PC-9 (cell line): ENCODE measurements at regions not wholly inside any gene's neighbourhood (a gene's known extent, or its start where the extent isn't known, plus 50 kb on each side); places are given as distances from the start of the nearest gene placed in this dataset.

Experiments used
- BruUV-seq: library from RNA; stranded (reverse); fragments of 400-500 nt; replicated peaks from 2 replicates; lab custom pipeline; 2021; lab: Mats Ljungman, UMichigan
- CTCF ChIA-PET: fragments of 300-600 bp; sonication (Branson Sonifier 250); formaldehyde crosslinking; loops from one replicate; lab custom pipeline; 2022; ENCODE audit warnings: antibody characterized with exemption; lab: Charles Lee
- POLR2A ChIA-PET: fragments of 300-600 bp; sonication (Branson Sonifier 250); formaldehyde crosslinking; loops from one replicate; lab custom pipeline; 2022; ENCODE audit warnings: antibody characterized with exemption; ENCODE audit not compliant: unreplicated experiment; lab: Charles Lee
- DNase-seq, 2 experiments: peaks; one replicate each; pipeline versions ENCODE4 v3.0.0 to v3.0.0-alpha.2; 2015 to 2022; ENCODE audit warnings: mixed read lengths in 1 of 2
- H2AFZ ChIP-seq: fragments of 200-600 bp; sonication (generic); 2 replicates; pipeline ENCODE4 v1.8.1; 2017; ENCODE audit warnings: antibody characterized with exemption
- H3F3A ChIP-seq: fragments of 200-600 bp; sonication (generic); 2 replicates; pipeline ENCODE4 v1.8.1; 2017; ENCODE audit warnings: antibody characterized with exemption, mild to moderate bottlenecking, low read depth; ENCODE audit not compliant: insufficient read depth
- H3K27ac ChIP-seq: fragments of 200-600 bp; sonication (generic); 2 replicates; pipeline ENCODE4 v1.6.1; 2016; ENCODE audit warnings: mixed run types
- H3K27me3 ChIP-seq: fragments of 200-600 bp; sonication (generic); 2 replicates; pipeline ENCODE4 v1.6.1; 2016; ENCODE audit warnings: low read depth, mixed run types; ENCODE audit not compliant: insufficient read depth
- H3K36me3 ChIP-seq: fragments of 200-600 bp; sonication (generic); 2 replicates; pipeline ENCODE4 v1.6.1; 2016; ENCODE audit warnings: low read depth, mixed run types
- H3K4me1 ChIP-seq: fragments of 200-600 bp; sonication (generic); replicated peaks from 2 replicates; pipeline ENCODE4 v1.6.1; 2016; ENCODE audit warnings: mixed run types; ENCODE audit not compliant: insufficient read depth
- H3K4me2 ChIP-seq: fragments of 200-600 bp; sonication (generic); 2 replicates; pipeline ENCODE4 v1.6.1; 2017; ENCODE audit warnings: mixed run types
- H3K4me3 ChIP-seq: fragments of 200-600 bp; sonication (generic); 2 replicates; pipeline ENCODE4 v1.6.1; 2016; ENCODE audit warnings: mixed run types
- H3K79me2 ChIP-seq: fragments of 200-600 bp; sonication (generic); 2 replicates; pipeline ENCODE4 v1.6.1; 2017; ENCODE audit warnings: low read depth, mixed run types
- H3K9me2 ChIP-seq: fragments of 200-600 bp; sonication (generic); 2 replicates; pipeline ENCODE4 v1.8.1; 2017; ENCODE audit warnings: mild to moderate bottlenecking; ENCODE audit not compliant: insufficient read depth
- H3K9me3 ChIP-seq: fragments of 200-600 bp; sonication (generic); 2 replicates; pipeline ENCODE4 v1.8.1; 2016; ENCODE audit warnings: low read depth; ENCODE audit not compliant: insufficient read depth
- H4K20me1 ChIP-seq: fragments of 200-600 bp; sonication (generic); 2 replicates; pipeline ENCODE4 v1.8.1; 2017; ENCODE audit not compliant: insufficient read depth
- EZH2 ChIP-seq: fragments of 200-600 bp; sonication (generic); IDR thresholded peaks from 2 replicates; pipeline ENCODE4 v1.8.0; 2017; ENCODE audit warnings: antibody characterized with exemption, low read depth
- intact Hi-C: fragments of 100-400 bp; cut with micrococcal nuclease; formaldehyde crosslinking; loops from one replicate; pipeline ENCODE4 v1.10.0; 2022; ENCODE audit not compliant: unreplicated experiment
- TF ChIP-seq, protein P1 (sequence below): fragments of 200-600 bp; sonication (generic); conservative IDR thresholded peaks from 2 replicates; pipeline ENCODE4 v1.6.1; 2017; ENCODE audit warnings: mixed run types, antibody characterized with exemption, mild to moderate bottlenecking, moderate library complexity

GRCh38 chr3:94304954-94305353 is 242.1 kb downstream of the NSUN3 start:
- POLR2A ChIA-PET: no interaction called here
- intact Hi-C loops: no loop called here
- Histone ChIP-seq H3K27ac (no peak overlapping the region), H4K20me1 (no peaks in the 10 kb centered on the region; the same call in 1 of the 2 replicates), H3K79me2 (no peaks in the 10 kb centered on the region), H3K27me3 (no peaks in the 10 kb centered on the region), H3K36me3 (no peaks in the 10 kb centered on the region), H3K4me3 (no peak overlapping the region), H3K9me3 (no peaks in the 10 kb centered on the region), H3K4me1 (no peaks in the 10 kb centered on the region), H2AFZ (no peak overlapping the region), H3F3A (no peaks in the 10 kb centered on the region), H3K4me2 (no peak overlapping the region), H3K9me2 (no peaks in the 10 kb centered on the region)
- TF ChIP-seq EZH2: no peak
- CTCF ChIA-PET: no interaction called here
- DNase-seq: no peak
- BruUV-seq: no TSS peak

DNA sequence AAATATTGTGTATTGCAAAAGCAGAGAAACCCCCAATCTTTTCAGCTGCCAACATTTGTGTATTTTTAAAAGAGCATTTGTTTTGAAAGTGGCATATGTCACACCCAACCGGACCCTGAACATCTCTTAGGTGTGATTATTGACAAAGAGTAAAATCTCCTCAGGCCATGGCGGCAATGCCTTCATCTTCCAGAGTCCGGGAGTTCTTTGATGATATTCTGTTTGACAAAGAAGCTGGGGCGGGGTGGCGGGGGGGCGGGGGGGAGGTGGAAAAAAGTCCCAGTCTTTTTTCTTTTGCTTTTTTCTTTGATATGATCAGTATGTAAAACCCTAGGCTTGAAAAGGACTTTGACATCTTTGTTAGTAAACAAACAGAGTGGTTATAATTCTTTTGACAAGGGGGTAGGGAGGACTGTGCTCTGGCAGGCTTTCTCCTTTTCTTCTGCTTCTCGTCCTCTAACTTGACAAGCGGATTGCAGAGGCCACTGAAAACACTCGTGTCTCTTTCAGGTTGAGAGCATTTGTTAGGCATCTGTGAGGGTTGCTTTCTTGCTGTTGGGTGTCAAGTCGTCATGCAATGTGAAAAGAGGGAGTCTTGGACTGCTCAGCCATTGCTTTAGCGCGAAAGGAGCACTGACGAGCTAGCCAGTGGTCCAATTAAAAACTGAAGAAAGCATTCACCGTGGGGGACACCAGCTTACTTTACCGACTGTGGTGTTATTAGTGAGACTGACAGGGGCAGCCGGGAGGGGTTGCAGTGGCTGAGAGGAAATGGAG is 243.2 kb downstream of the NSUN3 start:
- no peak for TF ChIP-seq EZH2
- TF ChIP-seq, protein P1, sequence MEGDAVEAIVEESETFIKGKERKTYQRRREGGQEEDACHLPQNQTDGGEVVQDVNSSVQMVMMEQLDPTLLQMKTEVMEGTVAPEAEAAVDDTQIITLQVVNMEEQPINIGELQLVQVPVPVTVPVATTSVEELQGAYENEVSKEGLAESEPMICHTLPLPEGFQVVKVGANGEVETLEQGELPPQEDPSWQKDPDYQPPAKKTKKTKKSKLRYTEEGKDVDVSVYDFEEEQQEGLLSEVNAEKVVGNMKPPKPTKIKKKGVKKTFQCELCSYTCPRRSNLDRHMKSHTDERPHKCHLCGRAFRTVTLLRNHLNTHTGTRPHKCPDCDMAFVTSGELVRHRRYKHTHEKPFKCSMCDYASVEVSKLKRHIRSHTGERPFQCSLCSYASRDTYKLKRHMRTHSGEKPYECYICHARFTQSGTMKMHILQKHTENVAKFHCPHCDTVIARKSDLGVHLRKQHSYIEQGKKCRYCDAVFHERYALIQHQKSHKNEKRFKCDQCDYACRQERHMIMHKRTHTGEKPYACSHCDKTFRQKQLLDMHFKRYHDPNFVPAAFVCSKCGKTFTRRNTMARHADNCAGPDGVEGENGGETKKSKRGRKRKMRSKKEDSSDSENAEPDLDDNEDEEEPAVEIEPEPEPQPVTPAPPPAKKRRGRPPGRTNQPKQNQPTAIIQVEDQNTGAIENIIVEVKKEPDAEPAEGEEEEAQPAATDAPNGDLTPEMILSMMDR: no peak
- Histone ChIP-seq H3K79me2 (no peaks in the 10 kb centered on the region), H3K27me3 (no peaks in the 10 kb centered on the region), H3K36me3 (no peaks in the 10 kb centered on the region), H3K4me1 (no peaks in the 10 kb centered on the region), H4K20me1 (no peaks in the 10 kb centered on the region; the same call in 1 of the 2 replicates), H3K9me3 (no peaks in the 10 kb centered on the region), H3K9me2 (no peaks in the 10 kb centered on the region), H3K4me3 (no peak overlapping the region), H2AFZ (no peak overlapping the region), H3K4me2 (no peak overlapping the region), H3F3A (no peaks in the 10 kb centered on the region), H3K27ac (no peak overlapping the region)
- BruUV-seq: no TSS peak
- POLR2A ChIA-PET: no interaction called here
- CTCF ChIA-PET: no interaction called here
- no peak for DNase-seq
- intact Hi-C loops: no loop called here

- Histone ChIP-seq H3K9me3 (no peaks in the 10 kb centered on the region), H3K27me3 (no peaks in the 10 kb centered on the region), H3F3A (no peaks in the 10 kb centered on the region), H3K4me2 (no peak overlapping the region), H3K9me2 (no peaks in the 10 kb centered on the region), H3K4me1 (no peaks in the 10 kb centered on the region), H3K4me3 (no peak overlapping the region), H3K27ac (no peak overlapping the region), H4K20me1 (no peaks in the 10 kb centered on the region; the same call in 1 of the 2 replicates), H3K36me3 (no peaks in the 10 kb centered on the region), H3K79me2 (no peaks in the 10 kb centered on the region), H2AFZ (no peak overlapping the region)
- intact Hi-C loops: no loop called here
- TF ChIP-seq, protein P1: no peak
- TF ChIP-seq EZH2: no peak
- ChIA-PET CTCF (interaction anchor here (0.6 kb wide), 1 partner anchor 1592 kb away, joined by 5 read pairs; no protein-coding TSS in a partner anchor), POLR2A (no interaction called here)
- no TSS peak for BruUV-seq
- DNase-seq: no peak
These were observed 244.7 kb downstream of the NSUN3 start for GRCh38 chr3:94307588-94307987.
